ENCODE measurements at regions not wholly inside any gene's neighbourhood (a gene's known extent, or its start where the extent isn't known, plus 50 kb on each side); places are given as distances from the start of the nearest gene placed in this dataset.

DNA sequence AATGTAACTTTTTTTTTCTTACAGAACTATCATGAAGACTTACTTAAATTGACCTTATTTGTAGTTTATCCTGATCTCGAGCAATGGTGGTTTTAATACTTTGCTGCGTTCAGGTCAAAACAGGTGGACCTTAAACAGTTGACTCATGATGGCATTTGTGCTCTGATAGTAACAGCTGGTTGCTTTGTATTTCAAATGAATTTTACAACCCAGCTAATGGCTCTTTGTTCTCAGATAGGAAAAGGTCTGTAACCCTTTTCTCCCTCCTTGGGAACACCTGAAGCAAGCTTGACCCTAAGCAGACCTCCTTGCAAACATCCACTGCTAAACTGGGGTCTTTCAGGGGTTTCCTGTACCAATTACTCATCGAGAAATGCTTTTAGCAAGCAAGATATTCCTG, 79.2 kb downstream of the F11 start:
- Histone ChIP-seq H3K27ac (no peak overlapping the region), H3K9me3 (no peaks in the 10 kb centered on the region), H3K4me1 (ENCODE audit: control insufficient read depth in 1 of 2, low read depth in 2 of 2) (no peaks in the 10 kb centered on the region), H3K4me3 (no peak overlapping the region), H3K36me3 (no peaks in the 10 kb centered on the region), H3K27me3 (replicated peaks; ENCODE audit: insufficient read depth) (no peaks in the 10 kb centered on the region)
- ATAC-seq (ENCODE audit: insufficient number of reproducible peaks, low FRiP score, low read depth) (no peak), DNase-seq (ENCODE audit: low spot score) (no peak)
- TF ChIP-seq, protein P1, sequence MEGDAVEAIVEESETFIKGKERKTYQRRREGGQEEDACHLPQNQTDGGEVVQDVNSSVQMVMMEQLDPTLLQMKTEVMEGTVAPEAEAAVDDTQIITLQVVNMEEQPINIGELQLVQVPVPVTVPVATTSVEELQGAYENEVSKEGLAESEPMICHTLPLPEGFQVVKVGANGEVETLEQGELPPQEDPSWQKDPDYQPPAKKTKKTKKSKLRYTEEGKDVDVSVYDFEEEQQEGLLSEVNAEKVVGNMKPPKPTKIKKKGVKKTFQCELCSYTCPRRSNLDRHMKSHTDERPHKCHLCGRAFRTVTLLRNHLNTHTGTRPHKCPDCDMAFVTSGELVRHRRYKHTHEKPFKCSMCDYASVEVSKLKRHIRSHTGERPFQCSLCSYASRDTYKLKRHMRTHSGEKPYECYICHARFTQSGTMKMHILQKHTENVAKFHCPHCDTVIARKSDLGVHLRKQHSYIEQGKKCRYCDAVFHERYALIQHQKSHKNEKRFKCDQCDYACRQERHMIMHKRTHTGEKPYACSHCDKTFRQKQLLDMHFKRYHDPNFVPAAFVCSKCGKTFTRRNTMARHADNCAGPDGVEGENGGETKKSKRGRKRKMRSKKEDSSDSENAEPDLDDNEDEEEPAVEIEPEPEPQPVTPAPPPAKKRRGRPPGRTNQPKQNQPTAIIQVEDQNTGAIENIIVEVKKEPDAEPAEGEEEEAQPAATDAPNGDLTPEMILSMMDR (IDR thresholded peaks at IDR 0.05): no peak

DNA sequence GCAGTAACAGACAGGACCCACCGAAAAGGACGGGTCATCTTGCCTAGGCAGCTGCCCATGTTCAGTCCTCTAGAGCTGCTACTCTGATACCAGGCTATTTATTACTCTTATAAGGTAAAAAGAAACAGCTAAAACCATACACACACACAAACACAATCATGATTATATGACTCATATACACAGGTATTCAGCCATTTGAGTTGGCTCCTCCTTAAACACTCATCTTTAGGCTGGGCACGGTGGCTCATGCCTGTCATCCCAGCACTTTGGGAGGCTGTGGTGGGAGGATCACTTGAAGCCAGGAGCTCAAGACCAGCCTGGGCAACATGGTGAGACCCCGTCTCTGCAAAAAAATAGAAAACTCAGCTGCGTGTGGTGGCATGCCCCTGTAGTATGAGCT, 76.6 kb downstream of the F11 start:
- Histone ChIP-seq H3K36me3 (no peaks in the 10 kb centered on the region), H3K27me3 (replicated peaks; ENCODE audit: insufficient read depth) (no peaks in the 10 kb centered on the region), H3K4me1 (ENCODE audit: control insufficient read depth in 1 of 2, low read depth in 2 of 2) (no peaks in the 10 kb centered on the region), H3K27ac (no peak overlapping the region), H3K4me3 (no peak overlapping the region), H3K9me3 (no peaks in the 10 kb centered on the region)
- ATAC-seq (ENCODE audit: insufficient number of reproducible peaks, low FRiP score, low read depth) (no peak), DNase-seq (ENCODE audit: low spot score) (no peak)
- TF ChIP-seq, protein P1 (IDR thresholded peaks at IDR 0.05): no peak

DNA sequence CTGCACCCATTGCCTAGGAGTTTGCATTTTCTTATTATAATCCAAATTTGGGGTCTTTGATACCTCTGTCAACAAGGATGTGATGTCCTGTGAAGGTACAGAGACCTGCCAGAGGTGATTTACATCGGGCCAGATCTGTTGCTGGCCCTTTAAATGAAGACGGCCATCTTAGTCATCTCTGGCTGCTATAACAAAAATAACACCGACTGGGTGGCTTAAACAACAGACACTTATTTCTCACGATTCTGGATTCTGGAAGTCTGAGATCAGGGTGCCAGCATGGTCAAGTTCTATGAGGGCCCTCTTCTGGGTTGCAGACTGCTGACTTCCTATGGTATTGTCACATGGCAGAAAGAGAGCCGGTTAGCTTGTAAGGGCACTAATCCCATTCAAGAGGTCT, 75.7 kb downstream of the F11 start:
- Histone ChIP-seq H3K27me3 (replicated peaks; ENCODE audit: insufficient read depth) (no peaks in the 10 kb centered on the region), H3K4me1 (ENCODE audit: control insufficient read depth in 1 of 2, low read depth in 2 of 2) (no peaks in the 10 kb centered on the region), H3K4me3 (no peak overlapping the region), H3K36me3 (no peaks in the 10 kb centered on the region), H3K27ac (no peak overlapping the region), H3K9me3 (no peaks in the 10 kb centered on the region)
- ATAC-seq (ENCODE audit: insufficient number of reproducible peaks, low FRiP score, low read depth): no peak
- TF ChIP-seq, protein P1 (IDR thresholded peaks at IDR 0.05): no peak
- no peak for DNase-seq (ENCODE audit: low spot score)

Data from thoracic aorta (tissue), 2 donors.